GM12891 (cell line): ENCODE measurements at regions not wholly inside any gene's neighbourhood (a gene's known extent, or its start where the extent isn't known, plus 50 kb on each side); places are given as distances from the start of the nearest gene placed in this dataset.

Experiments used
- PAX5 ChIP-seq: IDR thresholded peaks from 2 replicates; pipeline ENCODE4 v1.6.1; 2011; ENCODE audit warnings: low read length, moderate library complexity, mild to moderate bottlenecking; ENCODE audit not compliant: insufficient read depth, severe bottlenecking
- POLR2A ChIP-seq: IDR thresholded peaks from 2 replicates; pipeline ENCODE4 v1.6.1; 2011; ENCODE audit warnings: low read depth, low read length, control low read depth
- POLR2AphosphoS5 ChIP-seq: IDR thresholded peaks from 2 replicates; pipeline ENCODE4 v1.6.1; 2011; ENCODE audit warnings: low read depth, low read length, control low read depth
- SPI1 ChIP-seq: IDR thresholded peaks from 2 replicates; pipeline ENCODE4 v1.6.1; 2011; ENCODE audit warnings: low read depth, low read length, control low read depth
- TAF1 ChIP-seq: IDR thresholded peaks from 2 replicates; pipeline ENCODE4 v1.6.1; 2011; ENCODE audit warnings: low read depth, low read length, control low read depth

GRCh38 chr1:59146651-59147358, 150.1 kb upstream of the FGGY start:
- TF ChIP-seq POLR2A = no peak
- no peak for TF ChIP-seq TAF1
- TF ChIP-seq POLR2AphosphoS5 = no peak
- no peak for TF ChIP-seq PAX5
- TF ChIP-seq SPI1 = no peak
